Coronary artery (tissue), 2 donors: ENCODE measurements at regions not wholly inside any gene's neighbourhood (a gene's known extent, or its start where the extent isn't known, plus 50 kb on each side); places are given as distances from the start of the nearest gene placed in this dataset.

Experiments used
- DNase-seq: peaks from one replicate; pipeline ENCODE4 v3.0.0-alpha.2; 2017; ENCODE audit warnings: low spot score
- H3K27ac ChIP-seq, 2 donors: fragments of 200-600 bp; sonication (generic); one replicate each; pipeline ENCODE4 v1.5.1; 2016 to 2019
- H3K4me3 ChIP-seq: fragments of 200-600 bp; sonication (generic); 2 replicates; pipeline ENCODE4 v1.5.1; 2016; ENCODE audit warnings: mild to moderate bottlenecking, moderate library complexity
- CTCF ChIP-seq: fragments of 200-600 bp; sonication (generic); IDR thresholded peaks from one replicate; pipeline ENCODE4 v1.5.1; 2019; ENCODE audit warnings: antibody characterized with exemption

- no peak for TF ChIP-seq CTCF
- peak; percentile 50 for DNase-seq
Observed at GRCh38 chr3:13176445-13176844, 103.2 kb upstream of the IQSEC1 start.

GRCh38 chr3:13174803-13175135 is 101.5 kb upstream of the IQSEC1 start:
- no peak overlapping the region for H3K27ac ChIP-seq
- DNase-seq: no peak
- TF ChIP-seq CTCF: no peak
- H3K4me3 ChIP-seq: no peak overlapping the region

More at GRCh38 chr3:13176445-13176844, 103.2 kb upstream of the IQSEC1 start:
- Histone ChIP-seq H3K4me3 (no peak overlapping the region), H3K27ac (no peak overlapping the region)

GRCh38 chr3:13174011-13174802 is 101.0 kb upstream of the IQSEC1 start:
- Histone ChIP-seq H3K4me3 (no peak overlapping the region), H3K27ac (no peak overlapping the region)
- DNase-seq: peak; percentile 64
- TF ChIP-seq CTCF: no peak

GRCh38 chr3:13173186-13173585 is 100.0 kb upstream of the IQSEC1 start:
- no peak for TF ChIP-seq CTCF
- no peak overlapping the region for H3K27ac ChIP-seq
- no peak overlapping the region for H3K4me3 ChIP-seq
- DNase-seq: peak; percentile 68

- Histone ChIP-seq H3K27ac (no peak overlapping the region), H3K4me3 (no peak overlapping the region)
- no peak for DNase-seq
- no peak for TF ChIP-seq CTCF
Observed at GRCh38 chr3:13172644-13173013, 99.4 kb upstream of the IQSEC1 start.

GRCh38 chr3:13171704-13172643 is 98.7 kb upstream of the IQSEC1 start:
- Histone ChIP-seq H3K27ac (no peak overlapping the region), H3K4me3 (no peak overlapping the region)
- DNase-seq: no peak
- TF ChIP-seq CTCF: no peak
